K562 (cell line): ENCODE measurements at regions not wholly inside any gene's neighbourhood (a gene's known extent, or its start where the extent isn't known, plus 50 kb on each side); places are given as distances from the start of the nearest gene placed in this dataset.
"Not testable (repeated sequence)": the region's sequence is repeated elsewhere in the genome, so short reads cannot be mapped to it uniquely, and the experiment has no call there.

Source experiments
- ATAC-seq: fragments of 200-7000 bp; cut with Tn5 transposase; 3 replicates; pipeline ENCODE4 v1.9.1; 2020; ENCODE audit warnings: moderate library complexity
- BruUV-seq: library from RNA; stranded (reverse); fragments of 400-500 nt; replicated peaks from 2 replicates; lab custom pipeline; 2021; lab: Mats Ljungman, UMichigan
- CTCF ChIA-PET: fragments of 300-600 bp; formaldehyde crosslinking; extraction: SDS; loops from one replicate; lab custom pipeline; 2021; ENCODE audit warnings: low intra/inter-chr PET ratio; lab: Yijun Ruan, JAX
- POLR2A ChIA-PET: fragments of 300-600, 350-650 bp; sonication (Branson Sonifier 250); formaldehyde crosslinking; extraction: SDS; loops from one replicate; lab custom pipeline; 2021; ENCODE audit warnings: antibody characterized with exemption, inconsistent platforms; lab: Yijun Ruan, JAX
- DNase-seq, 4 experiments: peaks; one replicate each; pipeline versions ENCODE4 v3.0.0 to v3.0.0-alpha.2; 2011 to 2018; ENCODE audit warnings: low spot score in 3 of 4, mixed read lengths in 3 of 4; ENCODE audit errors: extremely low read depth in 1 of 4
- FAIRE-seq: peaks from 2 replicates; lab custom pipeline; 2011; peaks lifted over from hg19 to GRCh38; lab: Jason Lieb, UNC
- H2AFZ ChIP-seq: 2 replicates; pipeline ENCODE4 v1.6.0; 2011; ENCODE audit warnings: low read depth, low read length, control low read depth, inconsistent platforms
- H3K27ac ChIP-seq: fragments of 200-600 bp; 3 replicates; pipeline ENCODE4 v1.8.0; 2011; ENCODE audit warnings: low read depth, mild to moderate bottlenecking, control low read depth, inconsistent platforms, low read length, moderate library complexity, mixed read lengths; ENCODE audit errors: extremely low read depth
- H3K27me3 ChIP-seq, 2 experiments: fragments of 300-600 bp in 1 of 2; 2 replicates in 1 of 2; 3 replicates in 1 of 2; pipeline versions ENCODE4 v1.6.0 to v1.8.0; 2011; ENCODE audit warnings: inconsistent platforms in 2 of 2, low read length in 2 of 2, mild to moderate bottlenecking in 1 of 2, mixed read lengths in 1 of 2, moderate library complexity in 1 of 2; ENCODE audit not compliant: control insufficient read depth in 2 of 2, insufficient read depth in 2 of 2
- H3K36me3 ChIP-seq: fragments of 300-600 bp; 3 replicates; pipeline ENCODE4 v1.8.0; 2011; ENCODE audit warnings: mild to moderate bottlenecking, low read length, inconsistent platforms; ENCODE audit not compliant: control insufficient read depth, insufficient read depth
- H3K4me1 ChIP-seq, 2 experiments: fragments of 200-600 bp in 1 of 2; replicated peaks in 1 of 2; 2 replicates in 1 of 2; 3 replicates in 1 of 2; pipeline versions ENCODE4 v1.5.1 to v1.8.0; 2011; ENCODE audit warnings: inconsistent platforms in 2 of 2, low read length in 2 of 2, mild to moderate bottlenecking in 1 of 2, mixed read lengths in 1 of 2, moderate library complexity in 1 of 2; ENCODE audit not compliant: control insufficient read depth in 2 of 2, insufficient read depth in 2 of 2
- H3K4me2 ChIP-seq: 2 replicates; pipeline ENCODE4 v1.6.1; 2011; ENCODE audit warnings: low read length, control low read depth, inconsistent platforms, mixed read lengths; ENCODE audit not compliant: insufficient read depth
- H3K4me3 ChIP-seq: fragments of 200-600 bp; sonication (generic), shearing (Covaris generic); 2 replicates; pipeline ENCODE4 v1.5.1; 2016; ENCODE audit warnings: control low read depth, inconsistent platforms
- H3K79me2 ChIP-seq: fragments of 200-600 bp; 3 replicates; pipeline ENCODE4 v1.8.0; 2011; ENCODE audit warnings: low read length, inconsistent platforms; ENCODE audit not compliant: control insufficient read depth, insufficient read depth
- H3K9ac ChIP-seq, 2 experiments: 2 replicates each; pipeline versions ENCODE4 v1.6.0 to v1.6.1; 2011; ENCODE audit warnings: low read depth in 2 of 2, low read length in 2 of 2, control low read depth in 1 of 2, inconsistent platforms in 1 of 2, mild to moderate bottlenecking in 1 of 2, mixed read lengths in 1 of 2; ENCODE audit not compliant: insufficient read depth in 1 of 2
- H3K9me1 ChIP-seq: one replicate; pipeline ENCODE4 v1.6.0; 2011; ENCODE audit warnings: inconsistent platforms, mild to moderate bottlenecking, low read length, moderate library complexity; ENCODE audit not compliant: control insufficient read depth, insufficient read depth
- H3K9me3 ChIP-seq: replicated peaks from 2 replicates; pipeline ENCODE4 v1.5.1; 2011; ENCODE audit warnings: low read depth, low read length, inconsistent platforms; ENCODE audit not compliant: control insufficient read depth, insufficient read depth
- H4K20me1 ChIP-seq: replicated peaks from 2 replicates; pipeline ENCODE4 v1.6.1; 2011; ENCODE audit warnings: low read length, inconsistent platforms, mixed read lengths; ENCODE audit not compliant: control insufficient read depth, insufficient read depth
- CBX1 ChIP-seq: sonication (generic); IDR thresholded peaks from 2 replicates; pipeline ENCODE4 v1.6.1; 2016; ENCODE audit warnings: antibody characterized with exemption, low read depth, mild to moderate bottlenecking
- CTBP1 ChIP-seq: fragments of 450-650 bp; IDR thresholded peaks from 2 replicates; pipeline ENCODE4 v1.6.1; 2016; ENCODE audit warnings: borderline replicate concordance
- ETS2 ChIP-seq: IDR thresholded peaks from 2 replicates; pipeline ENCODE4 v1.6.1; 2016; ENCODE audit warnings: borderline replicate concordance, missing genetic modification characterization, mild to moderate bottlenecking, moderate library complexity, missing compliant biosample characterization; ENCODE audit not compliant: poor library complexity, severe bottlenecking
- HLTF ChIP-seq: fragments of 450-650 bp; IDR thresholded peaks from 2 replicates; pipeline ENCODE4 v1.6.1; 2016
- MAFF ChIP-seq: IDR thresholded peaks from 2 replicates; pipeline ENCODE4 v1.6.1; 2012; ENCODE audit warnings: low read length, improper control_type of control experiment
- NELFE ChIP-seq: IDR thresholded peaks from 2 replicates; pipeline ENCODE4 v1.6.1; 2011; ENCODE audit warnings: mild to moderate bottlenecking; ENCODE audit not compliant: insufficient read depth, insufficient read length
- PHB2 ChIP-seq: fragments of 450-650 bp; IDR thresholded peaks from 2 replicates; pipeline ENCODE4 v1.6.1; 2017; ENCODE audit warnings: low read depth
- RB1 ChIP-seq: fragments of 450-650 bp; IDR thresholded peaks from 2 replicates; pipeline ENCODE4 v1.6.1; 2017; ENCODE audit warnings: low read depth, mild to moderate bottlenecking
- RBBP5 ChIP-seq: fragments of 200-600 bp; sonication (generic); IDR thresholded peaks from 2 replicates; pipeline ENCODE4 v1.6.1; 2012; ENCODE audit warnings: borderline replicate concordance, mild to moderate bottlenecking, low read length, control low read depth, inconsistent platforms; ENCODE audit not compliant: insufficient read depth, poor library complexity, severe bottlenecking
- RBM15 ChIP-seq: fragments of 200-400 bp; formaldehyde crosslinking; IDR thresholded peaks from 2 replicates; pipeline ENCODE4 v1.6.1; 2018; ENCODE audit warnings: mild to moderate bottlenecking, low read length, moderate library complexity; ENCODE audit not compliant: insufficient read depth
- ZNF561 ChIP-seq: fragments of 450-650 bp; formaldehyde crosslinking; conservative IDR thresholded peaks from 2 replicates; pipeline ENCODE4 v1.4.0; 2020; ENCODE audit warnings: mild to moderate bottlenecking, moderate library complexity
- WGBS: fragments of 100-300 bp; shearing (Covaris generic); methylation state at CpG from one replicate; pipeline ENCODE4 v1.1.6; 2016; ENCODE audit warnings: low coverage, mixed read lengths; ENCODE audit not compliant: insufficient coverage; ENCODE audit errors: missing lambda C conversion rate; 5-methylcytosine and 5-hydroxymethylcytosine counted together
- in situ Hi-C: fragments of 300-500 bp; cut with MboI; formaldehyde crosslinking; loops from 4 replicates; pipeline ENCODE4 v1.15.0; 2018; ENCODE audit warnings: inconsistent platforms, mixed read lengths
- intact Hi-C: fragments of 100-400 bp; cut with micrococcal nuclease; formaldehyde crosslinking; loops from 2 replicates; pipeline ENCODE4 v1.14.2; 2022
- TF ChIP-seq, protein P1 (sequence below), 2 experiments: fragments of 450-650 bp; IDR thresholded peaks; 2 replicates each; pipeline ENCODE4 v1.6.1; 2016

DNA sequence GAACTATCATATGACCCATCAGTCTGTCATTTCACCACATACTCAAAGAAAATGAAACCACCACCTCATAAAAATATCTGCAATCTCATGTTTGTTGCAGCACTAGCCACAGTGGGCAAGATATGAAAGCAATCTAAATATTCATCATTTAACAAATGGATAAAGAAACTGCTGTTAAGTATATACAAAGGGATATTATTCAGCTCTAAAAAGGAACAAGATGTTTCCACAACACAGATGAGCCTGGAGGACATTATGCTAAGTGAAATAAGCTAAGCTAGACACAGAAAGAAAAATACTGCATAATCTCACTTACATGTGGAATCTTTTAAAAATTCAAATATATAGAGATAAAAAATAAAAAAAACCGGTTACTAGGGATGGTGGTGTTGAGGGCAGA, 108.2 kb upstream of the BRWD3 start (continued):
- TF ChIP-seq MAFF (no peak), HLTF (no peak), CTBP1 (no peak)
- TF ChIP-seq, all 486 proteins: peak for 0

DNA sequence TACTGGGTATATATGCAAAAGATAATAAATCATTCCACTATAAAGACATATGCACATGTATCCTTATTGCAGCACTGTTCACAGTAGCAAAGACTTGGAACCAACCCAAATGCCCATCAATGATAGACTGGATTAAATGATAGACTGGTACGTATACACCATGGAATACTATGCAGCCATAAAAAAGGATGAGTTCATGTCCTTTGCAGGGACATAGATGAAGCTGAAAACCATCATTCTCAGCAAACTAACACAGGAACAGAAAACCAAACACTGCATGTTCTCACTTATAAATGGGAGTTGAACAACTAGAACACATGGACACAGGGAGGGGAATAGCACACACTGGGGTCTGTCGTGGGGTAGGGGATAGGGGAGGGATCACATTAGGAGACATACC, 102.7 kb upstream of the BRWD3 start:
- CTCF ChIA-PET, H3K4me1 ChIP-seq, DNase-seq, H3K9me1 ChIP-seq, ATAC-seq, H3K4me3 ChIP-seq, H3K36me3 ChIP-seq, POLR2A ChIA-PET, in situ Hi-C loops, H3K79me2 ChIP-seq, H3K27ac ChIP-seq, H2AFZ ChIP-seq, H4K20me1 ChIP-seq, H3K9me3 ChIP-seq, H3K9ac ChIP-seq, FAIRE-seq, H3K27me3 ChIP-seq, H3K4me2 ChIP-seq, intact Hi-C loops, BruUV-seq: not testable (repeated sequence)
- WGBS: 0% methylated on average over 2 of the region's 2 CpGs

DNA sequence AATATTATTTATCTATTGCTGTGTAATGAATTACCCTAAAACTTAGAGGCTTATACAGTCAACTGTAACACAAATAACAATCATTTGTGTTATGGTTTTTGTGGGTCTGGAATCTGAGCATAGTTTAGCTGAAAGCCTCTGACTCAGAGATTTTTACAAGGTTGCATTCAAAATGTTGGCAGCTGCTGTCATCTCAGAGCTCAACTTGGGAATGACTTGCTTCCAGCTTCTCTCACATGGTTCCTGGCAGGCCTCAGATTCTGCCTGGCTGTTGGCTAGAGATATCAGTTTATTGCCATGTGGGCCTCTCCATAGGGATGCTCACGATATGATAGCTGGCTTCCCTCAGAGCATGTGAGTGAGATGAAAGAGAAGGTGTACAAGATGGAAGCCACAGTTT, 70.2 kb upstream of the BRWD3 start:
- no peak overlapping the region for H3K4me2 ChIP-seq
- 0% methylated on average over 1 of the region's 1 CpG for WGBS
- no peak overlapping the region for H2AFZ ChIP-seq
- no TSS peak for BruUV-seq
- intact Hi-C loops (loop anchor here (5.0 to 10.0 kb wide), 3 partner anchors 242 to 495 kb away; no protein-coding TSS in a partner anchor), in situ Hi-C loops (no loop called here)
- no peak overlapping the region for H3K9ac ChIP-seq
- POLR2A ChIA-PET: no interaction called here
- H3K4me3 ChIP-seq: no peak overlapping the region
- CTCF ChIA-PET: no interaction called here
- TF ChIP-seq, protein P1, sequence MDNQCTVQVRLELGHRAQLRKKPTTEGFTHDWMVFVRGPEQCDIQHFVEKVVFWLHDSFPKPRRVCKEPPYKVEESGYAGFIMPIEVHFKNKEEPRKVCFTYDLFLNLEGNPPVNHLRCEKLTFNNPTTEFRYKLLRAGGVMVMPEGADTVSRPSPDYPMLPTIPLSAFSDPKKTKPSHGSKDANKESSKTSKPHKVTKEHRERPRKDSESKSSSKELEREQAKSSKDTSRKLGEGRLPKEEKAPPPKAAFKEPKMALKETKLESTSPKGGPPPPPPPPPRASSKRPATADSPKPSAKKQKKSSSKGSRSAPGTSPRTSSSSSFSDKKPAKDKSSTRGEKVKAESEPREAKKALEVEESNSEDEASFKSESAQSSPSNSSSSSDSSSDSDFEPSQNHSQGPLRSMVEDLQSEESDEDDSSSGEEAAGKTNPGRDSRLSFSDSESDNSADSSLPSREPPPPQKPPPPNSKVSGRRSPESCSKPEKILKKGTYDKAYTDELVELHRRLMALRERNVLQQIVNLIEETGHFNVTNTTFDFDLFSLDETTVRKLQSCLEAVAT (IDR thresholded peaks at IDR 0.05): no peak
- no peak for TF ChIP-seq RBBP5
- TF ChIP-seq PHB2: no peak
- TF ChIP-seq ZNF561: no peak
- TF ChIP-seq NELFE: no peak
- no peak for TF ChIP-seq ETS2
- TF ChIP-seq RBM15: no peak
- no peak for TF ChIP-seq RB1
- TF ChIP-seq CBX1: no peak
- no peaks in the 10 kb centered on the region for H3K9me3 ChIP-seq
- no peak overlapping the region for H3K27ac ChIP-seq
- no peaks in the 10 kb centered on the region for H3K79me2 ChIP-seq
- no peaks in the 10 kb centered on the region for H4K20me1 ChIP-seq
- FAIRE-seq (no peak), DNase-seq (no peak), ATAC-seq (no peak)
- no peaks in the 10 kb centered on the region for H3K9me1 ChIP-seq
- H3K27me3 ChIP-seq: no peaks in the 10 kb centered on the region
- no peaks in the 10 kb centered on the region for H3K4me1 ChIP-seq
- H3K36me3 ChIP-seq: no peaks in the 10 kb centered on the region
